ENCODE measurements at regions not wholly inside any gene's neighbourhood (a gene's known extent, or its start where the extent isn't known, plus 50 kb on each side); places are given as distances from the start of the nearest gene placed in this dataset.
"Not testable (repeated sequence)": the region's sequence is repeated elsewhere in the genome, so short reads cannot be mapped to it uniquely, and the experiment has no call there.

- Mint-ChIP-seq H3K36me3 (ENCODE audit: low read depth) (peaks cover 1% of the 10 kb centered on the region), H3K4me3 (no peak overlapping the region), H3K27ac (no peak overlapping the region), H3K4me1 (no peaks in the 10 kb centered on the region), H3K27me3 (peaks cover 5% of the 10 kb centered on the region), H3K9me3 (peaks cover 5% of the 10 kb centered on the region)
- intact Hi-C loops (cut with micrococcal nuclease): no loop called here
- DNase-seq: no peak
Measured at GRCh38 chr16:9014389-9014788, 50.7 kb upstream of the USP7 start.

DNA sequence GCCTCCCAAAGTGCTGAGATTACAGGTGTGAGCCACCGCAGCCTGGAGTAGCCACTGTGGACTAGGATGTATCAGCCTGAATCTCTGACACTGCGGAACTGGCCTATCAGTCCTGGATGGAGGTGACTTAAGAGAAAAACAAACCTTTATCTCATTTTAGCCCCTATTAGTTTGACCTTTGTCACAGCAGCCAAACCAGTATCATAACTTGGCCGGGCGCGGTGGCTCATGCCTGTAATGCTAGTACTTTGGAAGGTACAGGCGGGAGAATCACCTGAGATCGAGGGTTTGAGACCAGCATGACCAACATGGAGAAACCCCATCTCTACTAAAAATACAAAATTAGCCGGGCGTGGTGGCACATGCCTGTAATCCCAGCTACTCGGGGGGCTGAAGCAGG, 51.8 kb upstream of the USP7 start:
- Mint-ChIP-seq H3K27me3 (peaks cover 2% of the 10 kb centered on the region), H3K36me3 (ENCODE audit: low read depth) (peaks cover 1% of the 10 kb centered on the region), H3K9me3 (peaks cover 5% of the 10 kb centered on the region), H3K4me3 (no peak overlapping the region), H3K4me1 (no peaks in the 10 kb centered on the region), H3K27ac (no peak overlapping the region)
- intact Hi-C loops (cut with micrococcal nuclease): no loop called here
- DNase-seq: no peak

- DNase-seq; H3K27ac Mint-ChIP-seq; H3K4me1 Mint-ChIP-seq; H3K36me3 Mint-ChIP-seq (ENCODE audit: low read depth); H3K27me3 Mint-ChIP-seq; H3K9me3 Mint-ChIP-seq; intact Hi-C loops (cut with micrococcal nuclease); H3K4me3 Mint-ChIP-seq: not testable (repeated sequence)
Measured at GRCh38 chr16:9016005-9016404, 52.3 kb upstream of the USP7 start.

GRCh38 chr16:9016824-9017223, 53.1 kb upstream of the USP7 start:
- Mint-ChIP-seq H3K27me3 (no peaks in the 10 kb centered on the region), H3K4me1 (no peaks in the 10 kb centered on the region), H3K36me3 (ENCODE audit: low read depth) (peaks cover 1% of the 10 kb centered on the region), H3K27ac (no peak overlapping the region), H3K9me3 (peaks cover 5% of the 10 kb centered on the region), H3K4me3 (no peak overlapping the region)
- intact Hi-C loops (cut with micrococcal nuclease): no loop called here
- no peak for DNase-seq

- Mint-ChIP-seq H3K9me3 (no peaks in the 10 kb centered on the region), H3K27me3 (no peaks in the 10 kb centered on the region), H3K4me3 (no peak overlapping the region), H3K36me3 (ENCODE audit: low read depth) (no peaks in the 10 kb centered on the region), H3K27ac (no peak overlapping the region), H3K4me1 (no peaks in the 10 kb centered on the region)
- intact Hi-C loops (cut with micrococcal nuclease): no loop called here
- no peak for DNase-seq
Measured at GRCh38 chr16:9027070-9027799, 63.5 kb upstream of the USP7 start.

- H3K4me3 Mint-ChIP-seq; intact Hi-C loops (cut with micrococcal nuclease); H3K36me3 Mint-ChIP-seq (ENCODE audit: low read depth); H3K4me1 Mint-ChIP-seq; H3K9me3 Mint-ChIP-seq; H3K27me3 Mint-ChIP-seq; H3K27ac Mint-ChIP-seq; DNase-seq: not testable (repeated sequence)
Measured at GRCh38 chr16:9028491-9028890, 63.0 kb upstream of the HAPSTR1 start.

GRCh38 chr16:9031107-9031506, 60.3 kb upstream of the HAPSTR1 start:
- no peak for DNase-seq
- H3K4me3 Mint-ChIP-seq: no peak overlapping the region
- H3K27me3 Mint-ChIP-seq: no peaks in the 10 kb centered on the region
- no peak overlapping the region for H3K27ac Mint-ChIP-seq
- H3K9me3 Mint-ChIP-seq: no peaks in the 10 kb centered on the region
- H3K36me3 Mint-ChIP-seq (ENCODE audit: low read depth): no peaks in the 10 kb centered on the region
- intact Hi-C loops (cut with micrococcal nuclease): no loop called here
- H3K4me1 Mint-ChIP-seq: no peaks in the 10 kb centered on the region

GRCh38 chr16:9033125-9033830, 58.2 kb upstream of the HAPSTR1 start:
- DNase-seq: no peak
- H3K36me3 Mint-ChIP-seq (ENCODE audit: low read depth): no peaks in the 10 kb centered on the region
- H3K27ac Mint-ChIP-seq: no peak overlapping the region
- no peak overlapping the region for H3K4me3 Mint-ChIP-seq
- intact Hi-C loops (cut with micrococcal nuclease): no loop called here
- no peaks in the 10 kb centered on the region for H3K9me3 Mint-ChIP-seq
- H3K4me1 Mint-ChIP-seq: no peaks in the 10 kb centered on the region
- no peaks in the 10 kb centered on the region for H3K27me3 Mint-ChIP-seq

- H3K27ac Mint-ChIP-seq: no peak overlapping the region
- H3K9me3 Mint-ChIP-seq: no peaks in the 10 kb centered on the region
- no peak overlapping the region for H3K4me3 Mint-ChIP-seq
- no peak for DNase-seq
- no peaks in the 10 kb centered on the region for H3K4me1 Mint-ChIP-seq
- H3K27me3 Mint-ChIP-seq: no peaks in the 10 kb centered on the region
- no peaks in the 10 kb centered on the region for H3K36me3 Mint-ChIP-seq (ENCODE audit: low read depth)
- intact Hi-C loops (cut with micrococcal nuclease): no loop called here
Measured at GRCh38 chr16:9034056-9034455, 57.4 kb upstream of the HAPSTR1 start.

GRCh38 chr16:9035996-9036395, 55.4 kb upstream of the HAPSTR1 start:
- no peaks in the 10 kb centered on the region for H3K36me3 Mint-ChIP-seq (ENCODE audit: low read depth)
- H3K27me3 Mint-ChIP-seq: no peaks in the 10 kb centered on the region
- H3K4me3 Mint-ChIP-seq: no peak overlapping the region
- intact Hi-C loops (cut with micrococcal nuclease): no loop called here
- H3K27ac Mint-ChIP-seq: no peak overlapping the region
- DNase-seq: no peak
- H3K4me1 Mint-ChIP-seq: no peaks in the 10 kb centered on the region
- H3K9me3 Mint-ChIP-seq: no peaks in the 10 kb centered on the region

DNA sequence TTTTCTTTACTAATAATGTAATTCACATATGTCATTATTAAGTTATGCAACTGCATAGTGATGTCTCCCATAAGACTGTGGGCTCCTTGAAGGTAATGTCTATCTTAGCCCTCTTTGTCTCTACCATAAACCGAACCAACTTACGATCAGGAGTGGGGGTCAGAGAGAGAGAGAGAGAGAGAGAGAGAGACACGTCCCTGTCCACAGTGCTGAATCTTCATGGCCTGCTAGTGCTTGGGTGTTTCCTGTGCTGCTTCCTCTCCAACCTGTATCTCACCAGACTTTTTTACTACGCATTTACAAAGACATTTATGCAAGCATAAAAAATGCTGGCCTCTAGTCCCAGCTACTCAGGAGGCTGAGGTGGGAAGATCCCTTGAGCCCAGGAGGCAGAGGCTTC, 52.2 kb upstream of the HAPSTR1 start:
- no peak overlapping the region for H3K4me3 Mint-ChIP-seq
- no peaks in the 10 kb centered on the region for H3K36me3 Mint-ChIP-seq (ENCODE audit: low read depth)
- H3K27me3 Mint-ChIP-seq: no peaks in the 10 kb centered on the region
- intact Hi-C loops (cut with micrococcal nuclease): no loop called here
- peaks cover 2% of the 10 kb centered on the region for H3K4me1 Mint-ChIP-seq
- DNase-seq: peak; percentile 61
- H3K27ac Mint-ChIP-seq: no peak overlapping the region
- H3K9me3 Mint-ChIP-seq: no peaks in the 10 kb centered on the region

DNA sequence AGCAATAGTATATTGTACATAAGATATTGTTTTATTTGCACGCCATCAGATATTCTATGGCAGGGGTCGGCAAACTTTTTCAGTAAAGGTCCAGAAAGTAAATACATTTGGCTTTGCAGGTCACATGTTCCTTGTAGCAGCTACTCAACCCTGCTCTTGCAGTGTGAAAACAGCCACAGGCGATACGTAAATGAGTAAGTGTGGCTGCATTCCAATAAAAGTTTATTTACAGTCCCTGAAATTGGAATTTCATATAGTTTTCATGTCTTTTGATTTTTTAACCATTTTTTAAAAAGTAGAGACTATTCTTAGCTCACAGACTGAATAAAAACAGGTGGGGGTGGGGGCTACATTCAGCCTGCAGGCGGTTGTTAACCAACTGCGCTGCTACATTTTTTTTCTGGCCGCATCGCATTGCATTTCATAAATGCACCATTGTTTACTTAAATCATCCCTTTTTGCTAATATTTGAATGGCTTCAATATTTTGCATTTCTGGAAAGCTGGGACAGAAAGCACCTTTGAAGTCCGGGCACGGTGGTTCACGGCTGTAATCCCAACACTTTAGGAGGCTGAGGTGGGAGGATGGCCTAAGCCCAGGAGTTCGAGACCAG, 50.5 kb upstream of the HAPSTR1 start:
- Mint-ChIP-seq H3K36me3 (ENCODE audit: low read depth) (no peaks in the 10 kb centered on the region), H3K9me3 (no peaks in the 10 kb centered on the region), H3K4me1 (peaks cover 3% of the 10 kb centered on the region), H3K27me3 (no peaks in the 10 kb centered on the region), H3K4me3 (no peak overlapping the region), H3K27ac (no peak overlapping the region)
- DNase-seq: no peak
- intact Hi-C loops (cut with micrococcal nuclease): loop anchor here (10.0 kb wide), 1 partner anchor 476 kb away; no protein-coding TSS in a partner anchor

All from activated CD4-positive, alpha-beta T cell treated with anti-CD3 and anti-CD28 coated beads, Interleukin-2, amount 10 ng/mL, durations not matched to agents 24 days and 14 days (primary cell).